Uterus (tissue), 2 donors: ENCODE measurements at regions not wholly inside any gene's neighbourhood (a gene's known extent, or its start where the extent isn't known, plus 50 kb on each side); places are given as distances from the start of the nearest gene placed in this dataset.

Source experiments
- CTCF ChIP-seq, 4 experiments: fragments of 200-600 bp in 2 of 4; fragments of 450-650 bp in 2 of 4; sonication (generic) in 2 of 4; IDR thresholded peaks; one replicate each; pipeline ENCODE4 v1.5.1; 2016 to 2019; ENCODE audit warnings: antibody characterized with exemption in 4 of 4, mild to moderate bottlenecking in 2 of 4, moderate library complexity in 1 of 4
- POLR2A ChIP-seq, 2 donors: fragments of 450-650 bp; IDR thresholded peaks; one replicate each; pipeline ENCODE4 v1.6.1; 2016; ENCODE audit warnings: antibody characterized with exemption in 2 of 2, mild to moderate bottlenecking in 1 of 2, moderate library complexity in 1 of 2

- TF ChIP-seq CTCF (IDR thresholded peaks at IDR 0.05) (no peak), POLR2A (IDR thresholded peaks at IDR 0.05) (no peak)
Observed at GRCh38 chr3:67241084-67241483, 243.0 kb downstream of the KBTBD8 start.
